Keratinocyte (primary cell): ENCODE measurements at regions not wholly inside any gene's neighbourhood (a gene's known extent, or its start where the extent isn't known, plus 50 kb on each side); places are given as distances from the start of the nearest gene placed in this dataset.
A peak's percentile ranks its signal among the peaks of the same experiment; 100 is the strongest.

Experiments
- DNase-seq: peaks from one replicate; pipeline ENCODE4 v3.0.0-alpha.2; 2011; ENCODE audit warnings: low read depth, missing footprints, low spot score
- FAIRE-seq: peaks from 2 replicates; lab custom pipeline; 2011; peaks lifted over from hg19 to GRCh38; lab: Jason Lieb, UNC
- H2AFZ ChIP-seq: 2 replicates; pipeline ENCODE4 v1.6.0; 2012; ENCODE audit warnings: low read length, control low read depth, inconsistent platforms; ENCODE audit not compliant: control insufficient read depth
- H3K27ac ChIP-seq: 2 replicates; pipeline ENCODE4 v1.5.1; 2011; ENCODE audit warnings: low read length; ENCODE audit not compliant: control insufficient read depth, insufficient read depth
- H3K27me3 ChIP-seq: 3 replicates; pipeline ENCODE4 v1.6.0; 2011; ENCODE audit warnings: low read length; ENCODE audit not compliant: control insufficient read depth, insufficient read depth; ENCODE audit errors: extremely low read depth
- H3K36me3 ChIP-seq, 2 experiments: 2 replicates in 1 of 2; 3 replicates in 1 of 2; pipeline ENCODE4 v1.5.1; 2011; ENCODE audit warnings: low read length in 2 of 2, mild to moderate bottlenecking in 1 of 2; ENCODE audit not compliant: control insufficient read depth in 2 of 2, insufficient read depth in 2 of 2; ENCODE audit errors: extremely low read depth in 1 of 2
- H3K4me1 ChIP-seq: 3 replicates; pipeline ENCODE4 v1.5.1; 2011; ENCODE audit warnings: low read length; ENCODE audit not compliant: control insufficient read depth, insufficient read depth; ENCODE audit errors: extremely low read depth
- H3K4me2 ChIP-seq: 3 replicates; pipeline ENCODE4 v1.6.0; 2011; ENCODE audit warnings: low read depth, low read length; ENCODE audit not compliant: control insufficient read depth, insufficient read depth; ENCODE audit errors: extremely low read depth
- H3K4me3 ChIP-seq, 3 experiments: fragments of 200-600 bp in 1 of 3; sonication (generic) in 1 of 3; 2 replicates in 2 of 3; 3 replicates in 1 of 3; pipeline ENCODE4 v1.5.1; 2011 to 2016; ENCODE audit warnings: low read length in 3 of 3, mild to moderate bottlenecking in 3 of 3, control low read depth in 2 of 3, inconsistent platforms in 1 of 3, low read depth in 1 of 3, mixed read lengths in 1 of 3, mixed run types in 1 of 3, moderate library complexity in 1 of 3; ENCODE audit not compliant: control insufficient read depth in 2 of 3, insufficient read depth in 2 of 3; ENCODE audit errors: extremely low read depth in 1 of 3
- H3K79me2 ChIP-seq: 2 replicates; pipeline ENCODE4 v1.6.0; 2012; ENCODE audit warnings: low read length; ENCODE audit not compliant: control insufficient read depth, insufficient read depth
- H3K9ac ChIP-seq: 3 replicates; pipeline ENCODE4 v1.6.0; 2011; ENCODE audit warnings: low read length; ENCODE audit not compliant: control insufficient read depth, insufficient read depth; ENCODE audit errors: extremely low read depth
- H3K9me1 ChIP-seq: 3 replicates; pipeline ENCODE4 v1.6.0; 2011; ENCODE audit warnings: low read length; ENCODE audit not compliant: control insufficient read depth, insufficient read depth; ENCODE audit errors: extremely low read depth
- H3K9me3 ChIP-seq: 2 replicates; pipeline ENCODE4 v1.5.1; 2012; ENCODE audit warnings: low read depth, low read length; ENCODE audit not compliant: control insufficient read depth
- H4K20me1 ChIP-seq: 3 replicates; pipeline ENCODE4 v1.6.0; 2011; ENCODE audit warnings: low read length; ENCODE audit not compliant: control insufficient read depth, insufficient read depth; ENCODE audit errors: extremely low read depth
- EZH2 ChIP-seq: IDR thresholded peaks from one replicate; pipeline ENCODE4 v1.6.1; 2012; ENCODE audit warnings: inconsistent platforms, mild to moderate bottlenecking, low read length, moderate library complexity
- dilution Hi-C: fragments of 300-500 bp; cut with MboI; formaldehyde crosslinking; loops from one replicate; pipeline ENCODE4 v1.7.0; 2020; ENCODE audit warnings: low sequenced_read_pairs; ENCODE audit not compliant: extremely low pct_ligation_motif_present
- TF ChIP-seq, protein P1 (sequence below), 3 experiments: IDR thresholded peaks in 1 of 3; conservative IDR thresholded peaks in 1 of 3; optimal IDR thresholded peaks in 1 of 3; 2 replicates in 2 of 3; 3 replicates in 1 of 3; pipeline versions ENCODE3 to v1.5.1; 2011; ENCODE audit warnings: low read length in 3 of 3, mild to moderate bottlenecking in 3 of 3, moderate library complexity in 2 of 3, control low read depth in 1 of 3, inconsistent platforms in 1 of 3; ENCODE audit not compliant: insufficient read depth in 2 of 3; ENCODE audit errors: extremely low read depth in 1 of 3

DNA sequence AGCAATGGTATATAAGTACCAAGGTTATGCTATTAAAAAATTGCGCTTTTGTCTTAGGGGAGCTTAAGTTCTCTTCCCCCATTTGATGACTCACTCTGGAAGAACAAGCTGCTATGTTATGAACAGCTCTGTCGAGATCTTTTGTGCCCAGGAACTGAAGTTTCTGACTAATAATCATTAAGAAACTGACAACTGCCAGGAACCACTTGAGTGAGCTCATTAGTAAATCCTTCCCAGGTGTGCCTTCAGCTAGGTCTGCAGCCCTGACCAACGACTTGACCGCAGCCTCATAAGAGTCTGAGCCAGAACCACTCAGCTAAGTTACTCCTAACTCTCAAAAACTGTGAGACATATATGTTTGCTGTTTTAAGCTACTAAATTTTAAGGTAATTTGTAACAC is 147.8 kb downstream of the SLITRK6 start:
- Histone ChIP-seq H4K20me1 (no peaks in the 10 kb centered on the region), H3K27me3 (no peaks in the 10 kb centered on the region), H3K36me3 (no peaks in the 10 kb centered on the region), H3K9me1 (no peaks in the 10 kb centered on the region), H3K79me2 (no peaks in the 10 kb centered on the region), H3K9me3 (no peaks in the 10 kb centered on the region), H3K4me3 (no peak overlapping the region), H3K4me1 (peaks cover 9% of the 10 kb centered on the region), H2AFZ (peak overlapping the region; percentile 13), H3K4me2 (no peak overlapping the region), H3K27ac (no peak overlapping the region), H3K9ac (no peak overlapping the region)
- TF ChIP-seq, protein P1, sequence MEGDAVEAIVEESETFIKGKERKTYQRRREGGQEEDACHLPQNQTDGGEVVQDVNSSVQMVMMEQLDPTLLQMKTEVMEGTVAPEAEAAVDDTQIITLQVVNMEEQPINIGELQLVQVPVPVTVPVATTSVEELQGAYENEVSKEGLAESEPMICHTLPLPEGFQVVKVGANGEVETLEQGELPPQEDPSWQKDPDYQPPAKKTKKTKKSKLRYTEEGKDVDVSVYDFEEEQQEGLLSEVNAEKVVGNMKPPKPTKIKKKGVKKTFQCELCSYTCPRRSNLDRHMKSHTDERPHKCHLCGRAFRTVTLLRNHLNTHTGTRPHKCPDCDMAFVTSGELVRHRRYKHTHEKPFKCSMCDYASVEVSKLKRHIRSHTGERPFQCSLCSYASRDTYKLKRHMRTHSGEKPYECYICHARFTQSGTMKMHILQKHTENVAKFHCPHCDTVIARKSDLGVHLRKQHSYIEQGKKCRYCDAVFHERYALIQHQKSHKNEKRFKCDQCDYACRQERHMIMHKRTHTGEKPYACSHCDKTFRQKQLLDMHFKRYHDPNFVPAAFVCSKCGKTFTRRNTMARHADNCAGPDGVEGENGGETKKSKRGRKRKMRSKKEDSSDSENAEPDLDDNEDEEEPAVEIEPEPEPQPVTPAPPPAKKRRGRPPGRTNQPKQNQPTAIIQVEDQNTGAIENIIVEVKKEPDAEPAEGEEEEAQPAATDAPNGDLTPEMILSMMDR (optimal IDR thresholded peaks at IDR 0.05 in 1 of 3, IDR thresholded peaks at IDR 0.05 in 1 of 3, conservative IDR thresholded peaks at IDR 0.05 in 1 of 3; ENCODE audit: extremely low read depth in 1 of 3, insufficient read depth in 2 of 3, low read length in 3 of 3) = no peak
- TF ChIP-seq EZH2 = no peak
- FAIRE-seq (peak; percentile 81), DNase-seq (peak; percentile 82)
- dilution Hi-C loops = no loop called here

DNA sequence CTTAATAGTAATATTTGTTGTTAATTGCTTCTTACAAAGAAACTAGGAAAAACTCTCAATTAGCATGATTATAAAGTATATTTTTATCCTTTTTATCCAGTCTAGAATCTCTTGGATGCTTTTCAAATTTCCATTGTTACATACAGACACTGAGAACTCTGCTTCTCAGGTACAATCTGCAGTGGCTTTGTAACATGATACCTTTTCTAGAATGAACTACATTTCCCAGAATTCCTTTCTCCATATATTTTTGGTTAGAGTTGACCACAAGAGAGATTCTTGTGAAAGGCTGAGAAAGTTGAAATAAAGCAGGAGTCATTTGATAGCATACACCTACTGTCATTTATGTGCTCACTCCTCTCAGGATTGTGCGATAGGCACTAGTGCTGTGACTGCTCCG is 148.6 kb downstream of the SLITRK6 start:
- no peak overlapping the region for H2AFZ ChIP-seq
- H3K27ac ChIP-seq = no peak overlapping the region
- no peak for DNase-seq

More for the DNA sequence above, 148.6 kb downstream of the SLITRK6 start:
- no peak for FAIRE-seq
- H3K79me2 ChIP-seq = no peaks in the 10 kb centered on the region
- H3K4me3 ChIP-seq = no peak overlapping the region
- H3K4me2 ChIP-seq = no peak overlapping the region
- no peaks in the 10 kb centered on the region for H3K36me3 ChIP-seq
- no peak overlapping the region for H3K9ac ChIP-seq
- TF ChIP-seq, protein P1 (optimal IDR thresholded peaks at IDR 0.05 in 1 of 3, IDR thresholded peaks at IDR 0.05 in 1 of 3, conservative IDR thresholded peaks at IDR 0.05 in 1 of 3; ENCODE audit: extremely low read depth in 1 of 3, insufficient read depth in 2 of 3, low read length in 3 of 3) = no peak
- no peak for TF ChIP-seq EZH2
- H3K27me3 ChIP-seq = no peaks in the 10 kb centered on the region
- H3K4me1 ChIP-seq = peaks cover 9% of the 10 kb centered on the region
- dilution Hi-C loops = no loop called here
- no peaks in the 10 kb centered on the region for H4K20me1 ChIP-seq
- H3K9me3 ChIP-seq = no peaks in the 10 kb centered on the region
- H3K9me1 ChIP-seq = no peaks in the 10 kb centered on the region
